Ishikawa (cell line): ENCODE measurements at regions not wholly inside any gene's neighbourhood (a gene's known extent, or its start where the extent isn't known, plus 50 kb on each side); places are given as distances from the start of the nearest gene placed in this dataset.

Source experiments
- CEBPB ChIP-seq: IDR thresholded peaks from 2 replicates; pipeline ENCODE4 v1.6.1; 2012
- EGR1 ChIP-seq: IDR thresholded peaks from 2 replicates; pipeline ENCODE4 v1.6.1; 2012
- MAX ChIP-seq: IDR thresholded peaks from 2 replicates; pipeline ENCODE4 v1.6.1; 2012
- REST ChIP-seq: IDR thresholded peaks from 2 replicates; pipeline ENCODE4 v1.6.1; 2012; ENCODE audit warnings: low read depth, mild to moderate bottlenecking
- TAF1 ChIP-seq: IDR thresholded peaks from 2 replicates; pipeline ENCODE4 v1.6.1; 2012; ENCODE audit warnings: low read depth, mild to moderate bottlenecking
- YY1 ChIP-seq: IDR thresholded peaks from 2 replicates; pipeline ENCODE4 v1.6.1; 2012; ENCODE audit warnings: low read depth

GRCh38 chr3:125675791-125676190 is 80.5 kb upstream of the OSBPL11 start:
- TF ChIP-seq REST: no peak
- TF ChIP-seq TAF1: no peak
- TF ChIP-seq YY1: no peak
- no peak for TF ChIP-seq MAX
- TF ChIP-seq EGR1: no peak
- TF ChIP-seq CEBPB: no peak
